Psoas muscle (tissue), 7 donors: ENCODE measurements at regions not wholly inside any gene's neighbourhood (a gene's known extent, or its start where the extent isn't known, plus 50 kb on each side); places are given as distances from the start of the nearest gene placed in this dataset.
A peak's percentile ranks its signal among the peaks of the same experiment; 100 is the strongest.
"Not testable (repeated sequence)": the region's sequence is repeated elsewhere in the genome, so short reads cannot be mapped to it uniquely, and the experiment has no call there.

Experiments
- ATAC-seq, 4 donors: fragments of 200-7000 bp; cut with Tn5 transposase; one replicate each; pipeline ENCODE4 v1.9.1; 2020; ENCODE audit warnings: moderate library complexity in 3 of 4, mild to moderate bottlenecking in 2 of 4
- DNase-seq, 2 donors: peaks; one replicate each; pipeline ENCODE4 v3.0.0-alpha.2; 2020
- H3K27ac ChIP-seq: fragments of 200-600 bp; one replicate; pipeline ENCODE4 v1.8.0; 2022
- H3K27me3 ChIP-seq, 3 donors: fragments of 200-600 bp in 1 of 3; one replicate each; pipeline versions ENCODE4 v1.6.1 to v1.8.0; 2013 to 2022; ENCODE audit warnings: low read length in 2 of 3, mild to moderate bottlenecking in 2 of 3, moderate library complexity in 1 of 3; ENCODE audit not compliant: insufficient read depth in 3 of 3
- H3K36me3 ChIP-seq, 2 donors: fragments of 200-600 bp in 1 of 2; one replicate each; pipeline versions ENCODE4 v1.6.1 to v1.8.0; 2013 to 2022; ENCODE audit warnings: low read depth in 1 of 2, mild to moderate bottlenecking in 1 of 2, moderate library complexity in 1 of 2; ENCODE audit not compliant: insufficient read depth in 1 of 2
- H3K4me1 ChIP-seq: fragments of 200-600 bp; one replicate; pipeline ENCODE4 v1.8.0; 2022
- H3K4me3 ChIP-seq: fragments of 200-600 bp; one replicate; pipeline ENCODE4 v1.8.0; 2022; ENCODE audit warnings: mild to moderate bottlenecking
- H3K9me3 ChIP-seq: fragments of 200-600 bp; one replicate; pipeline ENCODE4 v1.8.0; 2022
- CTCF ChIP-seq: fragments of 200-600 bp; IDR thresholded peaks from one replicate; pipeline ENCODE4 v1.8.0; 2022; ENCODE audit warnings: antibody characterized with exemption
- WGBS, 3 donors: extraction: QIAGEN DNeasy Blood & Tissue Kit; methylation state at CpG; one replicate each; pipeline versions ENCODE4 v1.1.6 to v1.1.7; 2013; 5-methylcytosine and 5-hydroxymethylcytosine counted together
- intact Hi-C, 2 donors: fragments of 100-400 bp; cut with DNase I; formaldehyde crosslinking; loops; one replicate each; pipeline versions ENCODE4 v1.11.0 to v1.14.2; 2022
- donor health status: healthy with polysubstance abuse.
- donor health status: DM: no; HTN: no; CAD: no; lungs with moderate emphysema.
- donor health status: Bipolar disorder and iron deficiency.
- donor health status: healthy.
- donor health status: DM: yes; HTN: yes; CAD: no.
- donor health status: DM: no; HTN: no; CAD: no.
- donor health status: DM: yes; HTN: yes; CAD: no.

DNA sequence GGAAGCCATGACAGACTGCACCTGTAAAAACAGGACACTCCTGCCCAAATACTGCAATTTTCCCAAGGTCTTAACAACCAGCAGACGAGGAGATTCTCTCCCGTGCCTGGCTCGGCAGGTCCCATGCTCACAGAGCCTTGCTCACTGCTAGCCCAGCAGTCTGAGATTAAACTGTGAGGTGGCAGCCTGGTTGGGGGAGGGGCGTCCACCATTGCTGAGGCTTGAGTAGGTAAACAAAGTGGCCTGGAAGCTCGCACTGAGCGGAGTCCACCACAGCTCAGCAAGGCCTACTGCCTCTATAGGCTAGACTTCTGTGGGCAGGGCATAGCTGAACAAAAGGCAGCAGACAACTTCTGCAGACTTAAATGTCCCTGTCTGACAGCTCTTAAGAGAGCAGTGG is 80.3 kb downstream of the ANXA5 start:
- H3K27me3 ChIP-seq, intact Hi-C loops, H3K27ac ChIP-seq, ATAC-seq, H3K9me3 ChIP-seq, H3K4me3 ChIP-seq, H3K4me1 ChIP-seq, H3K36me3 ChIP-seq: not testable (repeated sequence)
- peak in 1 of 2 donors; percentile 19 for DNase-seq
- 64 to 77% (median 73%) methylated on average over 6 of the region's 6 CpGs for WGBS, 3 donors

DNA sequence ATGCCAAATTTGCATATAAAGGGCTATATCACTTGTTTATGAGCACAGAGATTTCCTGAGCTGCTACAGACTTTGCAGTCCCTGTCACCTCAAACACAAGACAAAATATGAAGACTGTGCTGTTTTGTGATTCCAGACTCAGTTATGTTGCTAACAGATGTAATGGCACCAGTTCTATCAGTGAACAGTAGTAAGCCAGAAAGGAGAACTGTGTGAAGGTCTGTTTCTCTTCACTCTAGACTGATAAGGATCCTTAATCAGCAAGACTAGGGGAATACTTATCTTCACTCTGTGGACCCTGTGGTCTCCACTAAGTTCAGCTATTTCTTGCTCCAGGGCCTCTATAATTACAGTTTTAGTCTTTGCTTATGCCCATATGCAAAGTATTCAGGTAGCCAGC is 82.7 kb downstream of the ANXA5 start:
- H3K36me3 ChIP-seq: no peaks in the 10 kb centered on the region
- peaks cover 0 to 2% (median 0%) of the 10 kb centered on the region in 3 donors for H3K27me3 ChIP-seq
- ATAC-seq: no peak
- H3K27ac ChIP-seq: no peak overlapping the region
- intact Hi-C loops: no loop called here
- H3K9me3 ChIP-seq: no peaks in the 10 kb centered on the region
- H3K4me1 ChIP-seq: no peaks in the 10 kb centered on the region
- no peak overlapping the region for H3K4me3 ChIP-seq
- DNase-seq: no peak
- no peak for TF ChIP-seq CTCF

- WGBS, 3 donors: 27 to 46% (median 34%) methylated on average over 3 of the region's 3 CpGs
- Histone ChIP-seq H3K27ac (no peak overlapping the region), H3K4me1 (no peaks in the 10 kb centered on the region), H3K36me3 (no peaks in the 10 kb centered on the region), H3K27me3 (no peaks in the 10 kb centered on the region), H3K9me3 (no peaks in the 10 kb centered on the region), H3K4me3 (no peak overlapping the region)
- TF ChIP-seq CTCF: no peak
- intact Hi-C loops: loop anchor here in 1 of 2 donors (5.0 kb wide), 1 partner anchor 47 kb away; no protein-coding TSS in a partner anchor
- ATAC-seq (no peak), DNase-seq (no peak)
Measured at GRCh38 chr4:121599049-121599448, 97.7 kb downstream of the ANXA5 start.

DNA sequence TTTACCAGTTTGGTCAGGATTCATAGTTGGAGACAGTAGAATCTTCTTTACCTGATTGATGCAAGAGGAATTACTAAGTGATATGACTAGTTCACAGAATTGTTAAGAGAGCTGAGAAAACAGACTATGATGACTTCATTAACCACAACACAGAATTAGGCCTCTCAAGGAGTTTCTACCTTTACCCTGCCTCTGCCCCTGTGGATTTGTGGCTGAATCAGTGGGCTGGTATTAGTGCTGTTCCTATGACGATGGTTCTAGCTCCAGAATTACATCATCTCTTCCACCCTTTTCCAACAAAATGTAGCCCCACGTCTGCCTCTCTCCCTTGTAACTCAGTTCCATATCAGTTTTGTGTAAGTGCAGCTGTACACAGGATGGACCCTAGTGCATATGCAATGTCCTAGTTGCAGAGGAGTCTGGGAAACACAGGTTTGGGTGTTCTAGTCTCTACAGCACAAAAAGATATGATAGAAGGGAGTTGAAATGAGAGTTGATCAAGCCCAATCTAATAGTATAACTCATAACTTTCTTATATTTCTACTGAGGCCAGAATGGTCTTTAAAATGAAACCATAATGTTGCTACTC is 99.3 kb downstream of the ANXA5 start:
- H3K27ac ChIP-seq: no peak overlapping the region

More for the DNA sequence above, 99.3 kb downstream of the ANXA5 start:
- DNase-seq (no peak), ATAC-seq (no peak)
- 45 to 61% (median 46%) methylated on average over 2 of the region's 2 CpGs for WGBS, 3 donors
- Histone ChIP-seq H3K9me3 (peaks cover 6% of the 10 kb centered on the region), H3K36me3 (no peaks in the 10 kb centered on the region), H3K4me1 (no peaks in the 10 kb centered on the region), H3K27me3 (no peaks in the 10 kb centered on the region), H3K4me3 (no peak overlapping the region)
- TF ChIP-seq CTCF: no peak
- intact Hi-C loops: loop anchor here in 1 of 2 donors (5.0 kb wide), 1 partner anchor 45 kb away; no protein-coding TSS in a partner anchor
